ENCODE measurements at regions not wholly inside any gene's neighbourhood (a gene's known extent, or its start where the extent isn't known, plus 50 kb on each side); places are given as distances from the start of the nearest gene placed in this dataset.

GRCh38 chr5:19143935-19144334 is 844.1 kb downstream of the CDH18 start:
- no peak for TF ChIP-seq CTCF (IDR thresholded peaks at IDR 0.05)

GRCh38 chr5:19169426-19169825 is 818.6 kb downstream of the CDH18 start:
- no peaks in the 10 kb centered on the region for H3K9me3 ChIP-seq (ENCODE audit: control insufficient read depth, low read length)
- H3K9ac ChIP-seq, result no peak overlapping the region
- H3K4me1 ChIP-seq, result no peaks in the 10 kb centered on the region
- H3K27me3 ChIP-seq (ENCODE audit: control insufficient read depth, insufficient read depth, low read length), result no peaks in the 10 kb centered on the region
- H3K4me3 ChIP-seq (ENCODE audit: low read depth, low read length), result no peak overlapping the region
- no peak overlapping the region for H3K27ac ChIP-seq
- no peak for TF ChIP-seq CTCF (IDR thresholded peaks at IDR 0.05)
- H3K79me2 ChIP-seq, result no peaks in the 10 kb centered on the region
- no peaks in the 10 kb centered on the region for H3K36me3 ChIP-seq (ENCODE audit: control insufficient read depth, insufficient read depth, low read length)
- no peak overlapping the region for H2AFZ ChIP-seq
- no peak overlapping the region for H3K4me2 ChIP-seq (ENCODE audit: low read length)

More at GRCh38 chr5:19143935-19144334, 844.1 kb downstream of the CDH18 start:
- no peaks in the 10 kb centered on the region for H3K79me2 ChIP-seq
- no peaks in the 10 kb centered on the region for H3K9me3 ChIP-seq (ENCODE audit: control insufficient read depth, low read length)
- no peak overlapping the region for H3K9ac ChIP-seq
- no peaks in the 10 kb centered on the region for H3K36me3 ChIP-seq (ENCODE audit: control insufficient read depth, insufficient read depth, low read length)
- H3K4me2 ChIP-seq (ENCODE audit: low read length), result no peak overlapping the region
- H3K4me1 ChIP-seq, result no peaks in the 10 kb centered on the region
- H3K27ac ChIP-seq, result no peak overlapping the region
- no peaks in the 10 kb centered on the region for H3K27me3 ChIP-seq (ENCODE audit: control insufficient read depth, insufficient read depth, low read length)
- no peak overlapping the region for H3K4me3 ChIP-seq (ENCODE audit: low read depth, low read length)
- H2AFZ ChIP-seq, result no peak overlapping the region

GRCh38 chr5:19172926-19173470 is 815.0 kb downstream of the CDH18 start:
- no peaks in the 10 kb centered on the region for H3K4me1 ChIP-seq
- H3K4me2 ChIP-seq (ENCODE audit: low read length), result no peak overlapping the region
- H2AFZ ChIP-seq, result no peak overlapping the region
- H3K36me3 ChIP-seq (ENCODE audit: control insufficient read depth, insufficient read depth, low read length), result no peaks in the 10 kb centered on the region
- H3K9me3 ChIP-seq (ENCODE audit: control insufficient read depth, low read length), result no peaks in the 10 kb centered on the region
- no peak overlapping the region for H3K9ac ChIP-seq
- H3K79me2 ChIP-seq, result no peaks in the 10 kb centered on the region
- no peak overlapping the region for H3K4me3 ChIP-seq (ENCODE audit: low read depth, low read length)
- no peak for TF ChIP-seq CTCF (IDR thresholded peaks at IDR 0.05)
- H3K27ac ChIP-seq, result no peak overlapping the region
- H3K27me3 ChIP-seq (ENCODE audit: control insufficient read depth, insufficient read depth, low read length), result no peaks in the 10 kb centered on the region

GRCh38 chr5:19175776-19176570 is 812.0 kb downstream of the CDH18 start:
- Histone ChIP-seq H3K9ac (no peak overlapping the region), H2AFZ (no peak overlapping the region), H3K4me2 (ENCODE audit: low read length) (no peak overlapping the region), H3K36me3 (ENCODE audit: control insufficient read depth, insufficient read depth, low read length) (no peaks in the 10 kb centered on the region), H3K27me3 (ENCODE audit: control insufficient read depth, insufficient read depth, low read length) (no peaks in the 10 kb centered on the region), H3K4me1 (no peaks in the 10 kb centered on the region), H3K9me3 (ENCODE audit: control insufficient read depth, low read length) (no peaks in the 10 kb centered on the region), H3K27ac (no peak overlapping the region), H3K4me3 (ENCODE audit: low read depth, low read length) (no peak overlapping the region), H3K79me2 (no peaks in the 10 kb centered on the region)
- no peak for TF ChIP-seq CTCF (IDR thresholded peaks at IDR 0.05)

- Histone ChIP-seq H3K27me3 (ENCODE audit: control insufficient read depth, insufficient read depth, low read length) (no peaks in the 10 kb centered on the region), H3K4me1 (no peaks in the 10 kb centered on the region), H3K9me3 (ENCODE audit: control insufficient read depth, low read length) (no peaks in the 10 kb centered on the region), H3K27ac (no peak overlapping the region), H3K4me3 (ENCODE audit: low read depth, low read length) (peak overlapping the region; percentile 4), H3K4me2 (ENCODE audit: low read length) (peak overlapping the region; percentile 33), H3K9ac (no peak overlapping the region), H2AFZ (no peak overlapping the region), H3K79me2 (no peaks in the 10 kb centered on the region), H3K36me3 (ENCODE audit: control insufficient read depth, insufficient read depth, low read length) (no peaks in the 10 kb centered on the region)
- no peak for TF ChIP-seq CTCF (IDR thresholded peaks at IDR 0.05)
These were observed 808.4 kb downstream of the CDH18 start for GRCh38 chr5:19179571-19179970.
